Activated naive CD8-positive, alpha-beta T cell treated with anti-CD3 and anti-CD28 coated beads, Interleukin-2, amount 50 U/mL, for 24 hours (primary cell): ENCODE measurements at regions not wholly inside any gene's neighbourhood (a gene's known extent, or its start where the extent isn't known, plus 50 kb on each side); places are given as distances from the start of the nearest gene placed in this dataset.

Experiments
- ATAC-seq: fragments of 150-1000 bp; cut with Tn5 transposase; one replicate; pipeline ENCODE4 v1.10.0; 2021
- DNase-seq: peaks from one replicate; pipeline ENCODE4 v3.0.0; 2021
- H3K27ac Mint-ChIP-seq: one replicate; pipeline ENCODE4 v1.8.0; 2021; ENCODE audit warnings: mild to moderate bottlenecking, mixed read lengths
- H3K27me3 Mint-ChIP-seq: one replicate; pipeline ENCODE4 v1.8.0; 2021; ENCODE audit warnings: mixed read lengths
- H3K36me3 Mint-ChIP-seq: one replicate; pipeline ENCODE4 v1.8.0; 2021; ENCODE audit warnings: low read depth, mixed read lengths
- H3K4me1 Mint-ChIP-seq: one replicate; pipeline ENCODE4 v1.8.0; 2021; ENCODE audit warnings: mixed read lengths
- H3K4me3 Mint-ChIP-seq: one replicate; pipeline ENCODE4 v1.8.0; 2021; ENCODE audit warnings: mild to moderate bottlenecking, moderate library complexity, mixed read lengths
- H3K9me3 Mint-ChIP-seq: one replicate; pipeline ENCODE4 v1.8.0; 2021; ENCODE audit warnings: mixed read lengths

DNA sequence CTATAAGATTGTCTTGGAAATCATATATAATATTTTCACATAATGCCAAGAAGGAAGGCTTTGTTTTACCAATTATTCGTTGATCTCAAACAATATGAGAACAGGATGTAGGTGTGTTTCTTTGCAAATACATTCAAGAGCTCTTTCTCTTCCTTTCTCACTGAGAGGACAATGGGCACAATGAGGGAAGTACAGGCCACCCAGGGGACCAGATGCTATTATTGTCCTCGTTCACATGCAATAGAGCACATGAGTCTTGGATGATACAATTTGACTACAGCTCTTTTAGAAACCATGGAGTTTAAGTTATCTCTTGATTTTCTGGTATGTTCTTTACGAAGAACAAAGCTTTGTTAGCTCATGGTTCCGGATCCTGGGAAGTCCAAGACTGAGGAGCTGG lies 323.7 kb upstream of the KLF6 start:
- H3K4me3 Mint-ChIP-seq, result no peak overlapping the region
- H3K27ac Mint-ChIP-seq, result no peak overlapping the region
- no peaks in the 10 kb centered on the region for H3K36me3 Mint-ChIP-seq
- H3K4me1 Mint-ChIP-seq, result no peaks in the 10 kb centered on the region
- no peaks in the 10 kb centered on the region for H3K9me3 Mint-ChIP-seq
- no peak for DNase-seq
- no peaks in the 10 kb centered on the region for H3K27me3 Mint-ChIP-seq
- no peak for ATAC-seq

DNA sequence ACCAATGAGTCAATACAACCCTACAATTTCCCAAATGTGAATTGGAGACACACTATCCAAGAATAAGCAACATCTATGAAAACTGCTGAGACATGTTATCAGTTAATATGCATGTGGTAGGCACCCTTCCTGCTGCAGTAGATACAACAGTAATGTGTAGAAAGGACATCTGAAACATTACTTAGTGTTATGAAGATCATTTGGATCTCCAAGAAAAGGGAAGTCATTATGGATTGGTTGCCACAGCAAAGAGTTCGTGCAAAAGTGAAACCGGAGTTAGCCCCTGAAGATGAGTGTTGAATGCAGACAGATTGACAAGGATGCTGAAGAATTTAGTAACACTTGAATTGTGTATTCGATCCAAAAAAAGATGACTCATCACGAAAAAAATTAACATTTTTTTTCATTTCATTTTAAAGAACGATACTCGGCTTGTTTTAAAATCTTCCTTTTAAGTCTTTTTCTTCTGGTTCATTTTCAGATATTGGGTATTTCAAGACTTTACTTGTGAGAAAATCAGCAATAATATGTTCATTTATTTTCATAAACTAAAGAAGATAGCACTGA lies 322.4 kb upstream of the KLF6 start:
- Mint-ChIP-seq H3K4me1 (peaks cover 7% of the 10 kb centered on the region), H3K27me3 (no peaks in the 10 kb centered on the region), H3K27ac (no peak overlapping the region), H3K4me3 (no peak overlapping the region), H3K36me3 (no peaks in the 10 kb centered on the region), H3K9me3 (no peaks in the 10 kb centered on the region)
- no peak for ATAC-seq
- DNase-seq, result no peak

DNA sequence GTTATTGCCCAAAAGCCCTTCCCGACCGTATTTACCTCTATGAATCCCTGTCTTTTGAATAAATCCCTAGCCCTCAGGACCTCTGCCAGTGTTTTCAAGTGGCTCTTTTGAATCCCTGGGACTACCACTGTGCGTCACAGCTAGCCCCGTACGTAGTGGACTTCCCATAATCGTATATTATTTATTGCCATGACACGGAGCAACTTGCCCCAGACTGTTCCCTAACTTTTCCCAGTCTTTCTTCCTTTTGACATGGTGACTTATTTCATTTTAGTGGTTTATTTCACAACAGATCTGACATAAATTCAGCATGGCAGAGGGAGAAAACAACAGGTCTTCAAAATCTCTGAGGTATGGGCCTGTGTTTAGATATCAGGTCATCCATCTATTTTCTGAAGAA lies 318.6 kb upstream of the KLF6 start:
- H3K27ac Mint-ChIP-seq, result no peak overlapping the region
- no peaks in the 10 kb centered on the region for H3K27me3 Mint-ChIP-seq
- H3K36me3 Mint-ChIP-seq, result no peaks in the 10 kb centered on the region
- H3K4me1 Mint-ChIP-seq, result peaks cover 12% of the 10 kb centered on the region
- no peak for DNase-seq
- H3K9me3 Mint-ChIP-seq, result no peaks in the 10 kb centered on the region
- ATAC-seq, result no peak
- no peak overlapping the region for H3K4me3 Mint-ChIP-seq

DNA sequence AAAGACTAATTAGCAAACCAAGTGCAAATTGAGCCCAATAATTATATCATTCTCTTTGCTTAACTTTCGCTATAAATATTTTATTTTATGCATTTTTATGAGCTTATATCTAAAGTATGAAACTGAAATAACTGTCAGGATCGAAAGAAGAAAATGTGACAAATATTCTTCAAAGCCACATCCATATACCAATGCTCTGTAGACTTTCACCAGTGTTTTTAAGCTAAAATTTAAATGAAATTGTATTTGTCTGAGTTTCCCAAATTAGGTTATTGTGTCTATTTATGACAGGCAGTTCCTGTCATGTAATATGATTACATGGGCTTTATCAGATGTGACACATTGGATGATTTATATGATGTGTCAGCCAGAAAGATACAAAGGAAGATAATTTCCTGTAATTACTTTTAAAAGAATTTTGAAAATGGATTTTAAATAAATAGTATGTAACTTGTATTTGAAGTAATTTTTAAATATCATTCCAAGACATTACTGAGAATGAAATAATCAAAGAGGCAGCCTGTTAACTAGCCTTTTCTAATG lies 317.9 kb upstream of the KLF6 start:
- Mint-ChIP-seq H3K27ac (no peak overlapping the region), H3K4me3 (no peak overlapping the region), H3K9me3 (no peaks in the 10 kb centered on the region), H3K36me3 (no peaks in the 10 kb centered on the region), H3K4me1 (peaks cover 12% of the 10 kb centered on the region), H3K27me3 (no peaks in the 10 kb centered on the region)
- no peak for ATAC-seq
- no peak for DNase-seq

DNA sequence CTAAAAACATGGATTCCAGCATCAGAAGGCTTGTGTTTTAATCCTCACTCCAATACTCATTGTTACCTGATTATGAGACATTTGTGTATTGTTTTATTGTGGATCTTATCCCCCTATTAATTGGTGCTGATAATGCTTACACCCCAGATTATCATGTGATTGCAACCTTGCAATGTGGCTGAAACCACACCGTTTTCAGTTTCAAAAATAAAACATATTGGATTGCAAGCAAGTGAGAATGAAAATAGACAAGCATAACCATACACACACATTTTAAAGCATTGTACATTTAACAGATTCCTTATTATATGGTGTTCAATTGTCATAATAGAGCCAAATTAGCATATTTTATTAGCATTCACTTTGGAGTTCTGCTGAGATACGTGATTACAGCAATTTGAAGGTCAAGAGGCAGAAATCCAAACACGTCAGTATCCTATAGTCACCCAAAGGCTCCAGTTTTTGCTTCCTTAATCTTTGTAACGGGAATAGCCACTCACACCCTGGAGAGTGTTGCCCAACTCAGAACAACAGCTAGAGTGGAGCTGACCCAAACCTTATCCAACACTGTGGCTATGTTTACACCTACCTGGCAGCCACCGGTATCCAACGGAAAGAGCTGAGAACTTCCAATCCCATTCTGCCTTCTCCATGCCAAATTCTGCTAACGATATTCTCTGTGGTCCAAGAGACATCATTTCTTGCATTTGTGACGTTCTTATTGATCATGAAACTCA lies 317.1 kb upstream of the KLF6 start:
- Mint-ChIP-seq H3K36me3 (no peaks in the 10 kb centered on the region), H3K27me3 (no peaks in the 10 kb centered on the region), H3K27ac (no peak overlapping the region), H3K4me1 (peaks cover 12% of the 10 kb centered on the region), H3K9me3 (no peaks in the 10 kb centered on the region), H3K4me3 (no peak overlapping the region)
- DNase-seq, result no peak
- no peak for ATAC-seq

DNA sequence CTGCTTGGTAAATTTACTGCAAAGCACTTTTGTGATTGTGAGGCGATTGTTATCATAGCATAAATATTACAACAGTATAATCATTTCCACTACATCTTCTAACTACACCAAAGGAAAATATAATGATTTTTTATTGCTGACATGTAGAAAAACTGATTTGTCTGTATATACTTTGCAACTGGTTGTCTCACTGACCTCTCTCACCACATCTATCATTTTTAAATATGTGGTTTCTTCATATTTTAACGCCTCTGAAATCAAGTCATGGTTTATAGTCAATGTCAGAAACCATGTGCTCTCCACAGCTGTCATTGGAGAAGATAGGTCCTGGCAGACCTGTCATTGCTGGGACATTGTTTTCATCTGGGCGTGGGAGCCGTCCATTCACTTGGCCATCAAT lies 315.4 kb upstream of the KLF6 start:
- Mint-ChIP-seq H3K36me3 (no peaks in the 10 kb centered on the region), H3K27me3 (no peaks in the 10 kb centered on the region), H3K9me3 (no peaks in the 10 kb centered on the region), H3K27ac (no peak overlapping the region), H3K4me3 (no peak overlapping the region), H3K4me1 (peaks cover 12% of the 10 kb centered on the region)
- DNase-seq, result no peak
- no peak for ATAC-seq

DNA sequence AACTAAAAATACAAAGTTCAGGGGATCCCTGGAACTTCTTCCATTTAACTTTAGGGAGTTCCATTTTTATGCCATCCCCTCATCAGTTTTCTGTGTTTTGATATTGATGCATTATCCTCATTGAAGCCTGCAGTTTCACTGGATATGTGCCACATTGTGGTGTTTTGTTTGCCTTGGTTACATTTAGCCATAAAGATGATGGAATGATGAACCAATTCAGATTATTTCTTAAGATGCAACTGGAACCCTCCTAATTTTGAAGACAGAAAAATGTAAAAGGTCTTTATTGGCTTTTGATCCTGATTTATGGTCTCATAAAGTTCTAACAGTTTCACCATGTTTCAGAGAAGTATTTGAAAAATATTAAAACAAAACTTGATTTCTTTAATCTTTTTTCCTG lies 314.2 kb upstream of the KLF6 start:
- Mint-ChIP-seq H3K27ac (no peak overlapping the region), H3K9me3 (no peaks in the 10 kb centered on the region), H3K36me3 (no peaks in the 10 kb centered on the region), H3K27me3 (no peaks in the 10 kb centered on the region), H3K4me3 (no peak overlapping the region), H3K4me1 (peaks cover 12% of the 10 kb centered on the region)
- DNase-seq (no peak), ATAC-seq (no peak)

DNA sequence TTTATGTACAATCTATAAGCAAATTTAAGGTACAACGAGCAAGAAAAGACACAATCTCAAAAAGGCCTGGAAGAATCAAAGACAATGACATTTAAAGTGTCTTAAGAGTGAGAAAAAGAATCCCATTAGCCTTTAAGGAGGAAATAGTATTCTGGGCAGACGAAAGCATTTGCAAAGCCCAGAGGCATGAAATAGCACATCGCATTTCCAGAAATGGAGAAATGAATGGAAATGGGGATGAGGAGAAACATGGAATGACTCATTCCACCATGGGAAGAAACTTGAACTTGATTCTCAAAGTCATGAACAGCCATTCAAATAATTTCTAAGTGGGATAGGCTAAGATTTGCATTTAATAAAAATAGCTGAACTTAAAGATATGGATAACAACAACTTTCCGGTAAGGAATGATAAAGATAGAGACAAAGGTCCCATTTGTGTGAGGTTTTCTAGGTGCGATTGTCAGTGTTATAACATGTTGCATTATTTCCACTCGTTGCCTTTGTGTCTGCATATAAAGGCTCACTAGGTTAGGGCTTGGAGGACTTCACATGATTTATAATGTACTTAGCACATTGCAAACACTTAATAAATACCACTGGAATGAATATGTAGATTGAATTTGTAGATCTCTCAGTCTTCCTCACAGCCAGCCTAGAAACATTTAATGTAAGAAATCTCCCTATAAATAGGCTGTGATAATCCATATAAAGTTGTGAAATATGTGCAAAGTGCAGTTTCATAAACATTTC lies 310.3 kb upstream of the KLF6 start:
- DNase-seq, result no peak
- Mint-ChIP-seq H3K4me3 (no peak overlapping the region), H3K27ac (no peak overlapping the region), H3K27me3 (no peaks in the 10 kb centered on the region), H3K9me3 (no peaks in the 10 kb centered on the region), H3K4me1 (peaks cover 2% of the 10 kb centered on the region), H3K36me3 (no peaks in the 10 kb centered on the region)
- no peak for ATAC-seq

DNA sequence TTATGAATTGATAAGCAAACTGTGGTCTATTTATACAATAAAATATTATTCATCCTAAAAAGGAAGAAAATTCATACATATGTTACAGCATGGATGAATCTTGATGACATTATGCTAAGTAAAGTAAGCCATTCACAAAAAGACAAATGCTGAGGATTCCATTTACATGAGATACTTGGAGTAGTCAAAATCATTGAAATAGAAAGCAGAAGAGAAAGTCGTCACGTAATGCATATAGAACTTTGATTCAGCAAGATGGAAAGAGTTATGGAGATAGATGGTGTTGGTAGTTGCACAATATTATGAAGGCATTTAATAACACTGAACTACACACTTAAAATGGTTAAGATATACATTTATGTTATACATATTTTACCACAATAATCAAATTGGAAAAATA lies 309.7 kb upstream of the KLF6 start:
- Mint-ChIP-seq H3K9me3 (no peaks in the 10 kb centered on the region), H3K4me1 (no peaks in the 10 kb centered on the region), H3K36me3 (no peaks in the 10 kb centered on the region), H3K27me3 (no peaks in the 10 kb centered on the region), H3K4me3 (no peak overlapping the region), H3K27ac (no peak overlapping the region)
- ATAC-seq (no peak), DNase-seq (no peak)

DNA sequence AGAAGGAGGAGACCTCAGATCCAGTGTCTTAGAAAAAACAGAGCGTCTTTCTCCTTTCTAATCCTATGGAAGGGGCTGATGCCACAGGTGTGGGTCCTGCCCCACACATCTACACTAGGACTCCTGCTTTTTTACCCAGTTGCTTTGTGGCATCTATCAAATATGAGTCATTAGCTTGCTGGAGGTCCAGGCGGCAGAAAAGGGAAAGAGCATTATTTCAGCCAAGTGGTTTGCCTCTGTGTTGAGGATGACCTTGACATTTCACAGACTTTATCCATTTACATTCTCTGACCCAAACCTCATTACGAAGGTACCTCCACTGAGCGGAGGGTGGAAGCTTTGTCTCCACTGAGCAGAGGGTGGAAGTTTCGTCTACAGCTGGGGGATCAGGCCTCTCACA lies 308.4 kb upstream of the KLF6 start:
- Mint-ChIP-seq H3K27ac (no peak overlapping the region), H3K27me3 (no peaks in the 10 kb centered on the region), H3K9me3 (no peaks in the 10 kb centered on the region), H3K36me3 (no peaks in the 10 kb centered on the region), H3K4me3 (no peak overlapping the region), H3K4me1 (no peaks in the 10 kb centered on the region)
- no peak for ATAC-seq
- no peak for DNase-seq

DNA sequence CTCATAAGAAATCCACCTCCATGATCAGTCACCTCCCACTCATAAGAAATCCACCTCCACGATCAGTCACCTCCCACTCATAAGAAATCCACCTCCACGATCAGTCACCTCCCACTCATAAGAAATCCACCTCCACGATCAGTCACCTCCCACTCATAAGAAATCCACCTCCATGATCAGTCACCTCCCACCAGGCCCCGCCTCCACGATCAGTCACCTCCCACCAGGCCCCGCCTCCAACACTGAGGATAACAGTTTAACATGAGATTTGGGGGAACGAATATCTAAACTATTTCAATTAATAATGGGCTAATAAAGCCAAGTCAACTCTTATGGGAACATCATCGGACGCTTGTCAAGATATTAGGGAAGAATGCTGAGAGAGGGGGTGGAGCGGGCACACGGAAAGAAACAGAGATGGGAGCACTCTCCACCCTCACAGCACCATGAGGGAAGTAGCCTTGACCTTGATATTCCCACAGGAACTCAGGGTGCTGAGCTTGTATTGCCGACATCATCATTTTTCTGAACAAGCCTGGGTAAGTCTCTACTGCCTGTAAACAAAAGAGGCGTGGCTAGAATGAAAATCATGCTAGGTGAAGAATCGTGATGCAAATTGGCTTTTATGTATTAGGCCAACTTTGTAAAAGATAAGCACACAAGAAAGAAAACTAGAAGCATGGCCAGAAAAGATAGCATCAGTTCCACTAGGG lies 303.5 kb upstream of the KLF6 start:
- ATAC-seq (no peak), DNase-seq (no peak)
- no peak overlapping the region for H3K4me3 Mint-ChIP-seq
- H3K36me3 Mint-ChIP-seq, result no peaks in the 10 kb centered on the region
- no peaks in the 10 kb centered on the region for H3K4me1 Mint-ChIP-seq
- H3K27ac Mint-ChIP-seq, result no peak overlapping the region
- H3K9me3 Mint-ChIP-seq, result no peaks in the 10 kb centered on the region
- H3K27me3 Mint-ChIP-seq, result no peaks in the 10 kb centered on the region

DNA sequence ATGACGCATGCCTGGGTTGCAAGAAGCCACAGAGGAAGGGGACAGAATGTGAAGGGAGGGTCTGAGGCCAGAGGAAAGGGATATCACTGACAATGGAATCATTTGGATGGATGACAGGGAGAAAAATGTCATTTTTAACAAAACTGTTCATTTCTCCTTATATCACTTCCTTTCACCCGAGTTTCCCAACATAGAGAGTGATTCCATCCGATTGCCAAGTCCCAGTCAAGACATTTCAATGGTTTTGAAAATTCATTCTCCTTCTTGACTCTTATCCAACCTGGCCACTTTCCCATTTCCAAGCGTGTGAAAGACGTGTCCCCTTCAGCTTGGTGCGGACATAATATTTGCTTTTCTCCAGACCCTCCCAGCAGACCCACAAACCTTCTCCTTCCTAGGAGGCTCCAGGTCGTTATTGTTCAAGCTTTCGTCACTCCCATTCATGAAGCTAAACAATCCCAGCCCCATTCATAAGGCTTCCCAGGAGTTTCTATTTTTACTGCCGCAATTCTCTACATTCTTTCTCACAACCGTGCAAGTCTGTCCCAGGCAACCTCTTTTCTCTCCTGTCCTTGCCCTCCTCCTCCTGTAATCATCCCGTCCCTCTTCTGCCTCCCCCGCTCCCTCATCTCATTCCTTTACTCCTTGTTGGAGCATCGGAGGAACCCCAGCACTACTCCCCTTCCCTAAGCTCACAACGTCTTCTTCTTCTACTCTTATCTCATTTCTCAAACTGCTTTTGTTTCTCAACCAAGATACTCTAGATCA lies 301.3 kb upstream of the KLF6 start:
- Mint-ChIP-seq H3K9me3 (no peaks in the 10 kb centered on the region), H3K4me1 (peaks cover 5% of the 10 kb centered on the region), H3K36me3 (no peaks in the 10 kb centered on the region), H3K27ac (no peak overlapping the region), H3K27me3 (no peaks in the 10 kb centered on the region), H3K4me3 (no peak overlapping the region)
- DNase-seq (no peak), ATAC-seq (no peak)

DNA sequence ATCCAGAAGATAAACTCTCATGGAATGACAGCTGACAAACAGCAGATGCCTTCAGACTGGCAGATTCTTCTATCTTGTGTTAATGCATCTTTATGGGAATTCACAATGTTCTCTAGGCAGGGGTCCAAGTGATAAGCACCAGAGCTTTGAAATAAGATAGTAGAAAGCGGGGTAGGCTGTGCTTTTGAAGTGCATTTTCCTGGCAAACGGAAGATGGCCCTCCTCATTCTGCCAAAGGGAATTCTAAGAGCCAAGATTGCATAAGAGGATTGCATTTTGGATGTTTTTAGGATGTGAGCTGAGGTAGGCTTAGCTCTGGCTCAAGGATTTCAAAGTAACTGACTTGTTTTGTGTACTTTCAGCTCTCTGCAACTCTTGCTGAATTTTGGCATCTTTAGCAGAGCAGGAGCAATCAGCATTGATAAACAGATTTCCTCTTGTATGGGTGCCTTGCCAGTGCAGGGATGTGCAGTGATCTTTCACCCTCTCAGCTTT lies 298.5 kb upstream of the KLF6 start:
- DNase-seq, result no peak
- Mint-ChIP-seq H3K9me3 (no peaks in the 10 kb centered on the region), H3K27ac (no peak overlapping the region), H3K36me3 (no peaks in the 10 kb centered on the region), H3K27me3 (no peaks in the 10 kb centered on the region), H3K4me1 (peaks cover 22% of the 10 kb centered on the region), H3K4me3 (no peak overlapping the region)
- ATAC-seq, result no peak

DNA sequence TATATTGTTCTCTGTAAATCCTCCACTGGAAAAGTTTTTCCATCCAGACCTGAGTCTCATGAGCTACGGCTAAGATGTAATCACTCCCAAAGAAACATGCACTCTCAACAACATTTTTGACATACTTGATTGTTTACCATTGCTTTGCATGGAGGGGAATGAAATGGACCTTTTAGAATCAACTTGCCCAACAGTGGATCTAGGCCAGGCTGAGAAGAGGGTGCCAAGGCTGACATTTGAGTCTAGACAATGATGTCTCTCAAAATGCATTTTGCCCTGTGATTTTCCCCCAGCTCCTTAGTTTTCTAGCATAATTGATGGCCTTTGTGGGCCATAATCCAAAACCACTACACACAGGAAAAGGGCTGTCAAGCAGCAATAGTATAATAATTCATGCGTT lies 297.9 kb upstream of the KLF6 start:
- Mint-ChIP-seq H3K27me3 (no peaks in the 10 kb centered on the region), H3K36me3 (no peaks in the 10 kb centered on the region), H3K27ac (no peak overlapping the region), H3K4me3 (no peak overlapping the region), H3K9me3 (no peaks in the 10 kb centered on the region), H3K4me1 (peaks cover 22% of the 10 kb centered on the region)
- DNase-seq, result no peak
- no peak for ATAC-seq
